Testis (tissue), 2 donors: ENCODE measurements at regions not wholly inside any gene's neighbourhood (a gene's known extent, or its start where the extent isn't known, plus 50 kb on each side); places are given as distances from the start of the nearest gene placed in this dataset.

Experiments
- CTCF ChIP-seq, 3 experiments: fragments of 450-650 bp in 2 of 3; fragments of 200-600 bp in 1 of 3; sonication (generic) in 1 of 3; IDR thresholded peaks; one replicate each; pipeline ENCODE4 v1.5.1; 2016 to 2019; ENCODE audit warnings: antibody characterized with exemption in 3 of 3, mild to moderate bottlenecking in 2 of 3, moderate library complexity in 1 of 3
- POLR2A ChIP-seq: fragments of 450-650 bp; IDR thresholded peaks from one replicate; pipeline ENCODE4 v1.6.1; 2017; ENCODE audit warnings: antibody characterized with exemption, mild to moderate bottlenecking, moderate library complexity

GRCh38 chr9:23322392-23322791 lies 503.6 kb downstream of the ELAVL2 start:
- TF ChIP-seq CTCF (IDR thresholded peaks at IDR 0.05) (peak in 1 of 3 experiments; percentile 49), POLR2A (no peak)
